ENCODE measurements at regions not wholly inside any gene's neighbourhood (a gene's known extent, or its start where the extent isn't known, plus 50 kb on each side); places are given as distances from the start of the nearest gene placed in this dataset.
A peak's percentile ranks its signal among the peaks of the same experiment; 100 is the strongest.

- Histone ChIP-seq H3K27ac (ENCODE audit: poor library complexity, severe bottlenecking) (peak overlapping the region; percentile 14), H3K4me1 (ENCODE audit: insufficient read depth, poor library complexity, severe bottlenecking) (peaks cover 3% of the 10 kb centered on the region), H3K9me3 (ENCODE audit: severe bottlenecking) (no peaks in the 10 kb centered on the region), H3K4me3 (ENCODE audit: severe bottlenecking) (no peak overlapping the region), H3K27me3 (ENCODE audit: insufficient read depth, poor library complexity, severe bottlenecking) (no peaks in the 10 kb centered on the region), H3K36me3 (ENCODE audit: low read depth) (no peaks in the 10 kb centered on the region)
- DNase-seq (ENCODE audit: low spot score): no peak
- ATAC-seq (ENCODE audit: low read depth): no peak
- TF ChIP-seq CTCF (IDR thresholded peaks at IDR 0.05; ENCODE audit: poor library complexity, severe bottlenecking): no peak
These were observed 158.9 kb upstream of the JUN start for GRCh38 chr1:58942759-58943191.

DNA sequence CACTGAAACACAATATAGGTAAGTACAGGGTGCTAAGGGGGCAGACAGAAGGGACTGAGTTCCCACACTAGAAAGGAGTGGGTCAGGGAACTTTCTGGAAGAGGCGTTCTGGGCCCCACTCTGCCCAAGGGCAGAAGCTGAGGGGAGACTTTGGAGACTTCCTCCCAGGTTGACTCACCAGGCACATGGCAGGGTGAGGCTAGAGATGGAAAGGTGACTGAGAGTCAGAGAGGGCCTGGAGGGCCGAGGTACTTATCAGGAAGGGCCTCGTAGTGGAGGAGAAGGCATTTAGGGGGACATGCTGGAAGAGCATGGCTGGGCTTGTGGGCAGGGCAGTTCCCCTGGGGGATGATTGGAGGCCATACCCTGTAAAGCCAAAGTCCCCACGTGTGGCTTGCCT is 159.9 kb upstream of the JUN start:
- no peak overlapping the region for H3K27ac ChIP-seq (ENCODE audit: poor library complexity, severe bottlenecking)
- H3K4me1 ChIP-seq (ENCODE audit: insufficient read depth, poor library complexity, severe bottlenecking): peaks cover 3% of the 10 kb centered on the region
- no peak for TF ChIP-seq CTCF (IDR thresholded peaks at IDR 0.05; ENCODE audit: poor library complexity, severe bottlenecking)
- H3K27me3 ChIP-seq (ENCODE audit: insufficient read depth, poor library complexity, severe bottlenecking): no peaks in the 10 kb centered on the region
- no peaks in the 10 kb centered on the region for H3K36me3 ChIP-seq (ENCODE audit: low read depth)
- no peaks in the 10 kb centered on the region for H3K9me3 ChIP-seq (ENCODE audit: severe bottlenecking)
- H3K4me3 ChIP-seq (ENCODE audit: severe bottlenecking): no peak overlapping the region
- DNase-seq (ENCODE audit: low spot score): no peak
- no peak for ATAC-seq (ENCODE audit: low read depth)

DNA sequence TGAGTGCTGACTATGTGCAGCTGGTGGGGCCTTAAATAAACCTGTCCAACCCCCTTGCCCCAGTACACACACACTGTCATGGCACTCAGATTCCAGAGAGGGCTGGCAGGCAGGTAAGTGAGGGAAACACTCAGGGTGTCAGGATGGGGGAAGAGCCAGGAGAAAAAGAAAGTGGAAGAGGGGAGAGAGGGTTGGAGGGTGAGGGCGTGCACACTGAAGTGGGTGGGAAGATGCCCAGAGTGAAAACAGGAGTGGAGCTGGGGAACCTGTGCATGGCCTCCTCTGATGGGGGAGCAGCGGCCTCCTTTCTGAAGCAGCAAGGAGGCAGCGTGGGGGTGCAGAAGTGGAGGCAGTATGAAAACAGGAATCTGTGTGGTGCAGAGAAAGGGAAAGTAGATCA is 160.6 kb upstream of the JUN start:
- Histone ChIP-seq H3K36me3 (ENCODE audit: low read depth) (no peaks in the 10 kb centered on the region), H3K4me3 (ENCODE audit: severe bottlenecking) (no peak overlapping the region), H3K27ac (ENCODE audit: poor library complexity, severe bottlenecking) (no peak overlapping the region), H3K27me3 (ENCODE audit: insufficient read depth, poor library complexity, severe bottlenecking) (no peaks in the 10 kb centered on the region), H3K4me1 (ENCODE audit: insufficient read depth, poor library complexity, severe bottlenecking) (peaks cover 3% of the 10 kb centered on the region), H3K9me3 (ENCODE audit: severe bottlenecking) (no peaks in the 10 kb centered on the region)
- TF ChIP-seq CTCF (IDR thresholded peaks at IDR 0.05; ENCODE audit: poor library complexity, severe bottlenecking): no peak
- no peak for DNase-seq (ENCODE audit: low spot score)
- no peak for ATAC-seq (ENCODE audit: low read depth)

DNA sequence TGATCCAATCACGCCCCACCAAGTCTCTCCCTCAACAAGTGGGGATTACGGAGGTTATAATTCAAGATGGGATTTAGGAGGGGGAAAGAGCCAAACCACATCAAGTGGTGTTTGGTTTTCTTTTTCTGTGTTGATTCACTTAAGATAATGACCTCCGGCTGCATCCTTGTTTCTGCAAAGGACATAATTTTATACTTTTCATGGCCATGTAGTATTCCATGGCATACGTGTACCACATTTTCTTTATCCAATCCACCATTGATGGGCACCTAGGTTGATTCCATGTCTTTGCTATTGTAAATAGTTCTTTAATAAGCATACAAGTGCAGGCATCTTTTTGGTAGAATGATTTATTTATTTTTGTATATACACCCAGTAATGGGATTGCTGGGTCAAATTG is 162.5 kb upstream of the JUN start:
- H3K4me1 ChIP-seq (ENCODE audit: insufficient read depth, poor library complexity, severe bottlenecking): peaks cover 3% of the 10 kb centered on the region
- ATAC-seq (ENCODE audit: low read depth) (no peak), DNase-seq (ENCODE audit: low spot score) (no peak)
- TF ChIP-seq CTCF (IDR thresholded peaks at IDR 0.05; ENCODE audit: poor library complexity, severe bottlenecking): no peak
- H3K36me3 ChIP-seq (ENCODE audit: low read depth): no peaks in the 10 kb centered on the region
- no peaks in the 10 kb centered on the region for H3K9me3 ChIP-seq (ENCODE audit: severe bottlenecking)
- no peak overlapping the region for H3K27ac ChIP-seq (ENCODE audit: poor library complexity, severe bottlenecking)
- H3K4me3 ChIP-seq (ENCODE audit: severe bottlenecking): no peak overlapping the region
- no peaks in the 10 kb centered on the region for H3K27me3 ChIP-seq (ENCODE audit: insufficient read depth, poor library complexity, severe bottlenecking)

GRCh38 chr1:58948671-58949070 is 164.8 kb upstream of the JUN start:
- no peaks in the 10 kb centered on the region for H3K36me3 ChIP-seq (ENCODE audit: low read depth)
- no peak overlapping the region for H3K27ac ChIP-seq (ENCODE audit: poor library complexity, severe bottlenecking)
- H3K4me3 ChIP-seq (ENCODE audit: severe bottlenecking): no peak overlapping the region
- ATAC-seq (ENCODE audit: low read depth) (no peak), DNase-seq (ENCODE audit: low spot score) (no peak)
- H3K27me3 ChIP-seq (ENCODE audit: insufficient read depth, poor library complexity, severe bottlenecking): no peaks in the 10 kb centered on the region
- no peaks in the 10 kb centered on the region for H3K9me3 ChIP-seq (ENCODE audit: severe bottlenecking)
- no peak for TF ChIP-seq CTCF (IDR thresholded peaks at IDR 0.05; ENCODE audit: poor library complexity, severe bottlenecking)
- H3K4me1 ChIP-seq (ENCODE audit: insufficient read depth, poor library complexity, severe bottlenecking): no peaks in the 10 kb centered on the region
